ENCODE measurements at regions not wholly inside any gene's neighbourhood (a gene's known extent, or its start where the extent isn't known, plus 50 kb on each side); places are given as distances from the start of the nearest gene placed in this dataset.
"Not testable (repeated sequence)": the region's sequence is repeated elsewhere in the genome, so short reads cannot be mapped to it uniquely, and the experiment has no call there.

- no peak for ATAC-seq
Measured at GRCh38 chr3:147333098-147333497, 73.2 kb downstream of the ZIC4 start.

- ATAC-seq = no peak
Measured at GRCh38 chr3:147328711-147329110, 77.6 kb downstream of the ZIC4 start.

- no peak for ATAC-seq
Measured at GRCh38 chr3:147324356-147324755, 82.0 kb downstream of the ZIC4 start.

GRCh38 chr3:147318900-147319299 is 87.4 kb downstream of the ZIC4 start:
- ATAC-seq = no peak

GRCh38 chr3:147317080-147317479 is 89.3 kb downstream of the ZIC4 start:
- ATAC-seq = not testable (repeated sequence)

- no peak for ATAC-seq
Measured at GRCh38 chr3:147313513-147313912, 92.8 kb downstream of the ZIC4 start.

GRCh38 chr3:147312786-147313280 is 93.5 kb downstream of the ZIC4 start:
- ATAC-seq = no peak

GRCh38 chr3:147311716-147312115 is 94.6 kb downstream of the ZIC4 start:
- ATAC-seq = no peak

GRCh38 chr3:147305533-147306250 is 100.7 kb downstream of the ZIC4 start:
- no peak for ATAC-seq

- ATAC-seq = no peak
Measured at GRCh38 chr3:147304756-147305155, 101.6 kb downstream of the ZIC4 start.

GRCh38 chr3:147301781-147302180 is 104.6 kb downstream of the ZIC4 start:
- no peak for ATAC-seq

GRCh38 chr3:147299656-147300055 is 106.7 kb downstream of the ZIC4 start:
- ATAC-seq = no peak

- no peak for ATAC-seq
Measured at GRCh38 chr3:147298511-147298982, 107.8 kb downstream of the ZIC4 start.

GRCh38 chr3:147297761-147298350 is 108.5 kb downstream of the ZIC4 start:
- no peak for ATAC-seq

GRCh38 chr3:147287370-147287769 is 119.0 kb downstream of the ZIC4 start:
- ATAC-seq = not testable (repeated sequence)

GRCh38 chr3:147269907-147270306 is 136.4 kb downstream of the ZIC4 start:
- no peak for ATAC-seq

- ATAC-seq = no peak
Measured at GRCh38 chr3:147267434-147267833, 138.9 kb downstream of the ZIC4 start.

GRCh38 chr3:147257944-147258343 is 148.4 kb downstream of the ZIC4 start:
- no peak for ATAC-seq

- ATAC-seq = no peak
Measured at GRCh38 chr3:147256739-147257138, 149.6 kb downstream of the ZIC4 start.

- ATAC-seq = no peak
Measured at GRCh38 chr3:147246906-147247305, 159.4 kb downstream of the ZIC4 start.

GRCh38 chr3:147245638-147246037 is 160.7 kb downstream of the ZIC4 start:
- not testable (repeated sequence) for ATAC-seq

GRCh38 chr3:147245022-147245421 is 161.3 kb downstream of the ZIC4 start:
- ATAC-seq = not testable (repeated sequence)

GRCh38 chr3:147244397-147244796 is 161.9 kb downstream of the ZIC4 start:
- ATAC-seq = no peak

GRCh38 chr3:147240581-147240980 is 165.8 kb downstream of the ZIC4 start:
- no peak for ATAC-seq
